BLaER1 treated with 17β-estradiol and CSF1 and Interleukin-3, amounts not matched to agents 10 nM and 100 nM (cell line): ENCODE measurements at regions not wholly inside any gene's neighbourhood (a gene's known extent, or its start where the extent isn't known, plus 50 kb on each side); places are given as distances from the start of the nearest gene placed in this dataset.

Source experiments
- H3K27ac ChIP-seq, 11 experiments: shearing (Covaris generic); formaldehyde crosslinking; 2 replicates each; pipeline ENCODE4 v1.8.1; 2022
- H3K27me3 ChIP-seq, 11 experiments: shearing (Covaris generic); formaldehyde crosslinking; 2 replicates each; pipeline ENCODE4 v1.8.1; 2022
- H3K36me3 ChIP-seq, 11 experiments: shearing (Covaris generic); formaldehyde crosslinking; 2 replicates each; pipeline ENCODE4 v1.8.1; 2022
- H3K4me1 ChIP-seq, 10 experiments: shearing (Covaris generic); formaldehyde crosslinking; 2 replicates each; pipeline ENCODE4 v1.8.1; 2022
- H3K4me2 ChIP-seq, 11 experiments: shearing (Covaris generic); formaldehyde crosslinking; 2 replicates each; pipeline ENCODE4 v1.8.1; 2022
- H3K4me3 ChIP-seq, 10 experiments: shearing (Covaris generic); formaldehyde crosslinking; 2 replicates each; pipeline ENCODE4 v1.8.1; 2022
- H3K9ac ChIP-seq, 11 experiments: shearing (Covaris generic); formaldehyde crosslinking; 2 replicates each; pipeline ENCODE4 v1.8.1; 2022
- H3K9me3 ChIP-seq, 11 experiments: shearing (Covaris generic); formaldehyde crosslinking; replicated peaks in 1 of 11; 2 replicates each; pipeline ENCODE4 v1.8.1; 2022
- H4K20me1 ChIP-seq, 11 experiments: shearing (Covaris generic); formaldehyde crosslinking; 2 replicates each; pipeline ENCODE4 v1.8.1; 2022
- Cebpa-rat ChIP-seq, 11 experiments: shearing (Covaris generic); IDR thresholded peaks; 2 replicates each; pipeline ENCODE4 v1.8.1; 2022

DNA sequence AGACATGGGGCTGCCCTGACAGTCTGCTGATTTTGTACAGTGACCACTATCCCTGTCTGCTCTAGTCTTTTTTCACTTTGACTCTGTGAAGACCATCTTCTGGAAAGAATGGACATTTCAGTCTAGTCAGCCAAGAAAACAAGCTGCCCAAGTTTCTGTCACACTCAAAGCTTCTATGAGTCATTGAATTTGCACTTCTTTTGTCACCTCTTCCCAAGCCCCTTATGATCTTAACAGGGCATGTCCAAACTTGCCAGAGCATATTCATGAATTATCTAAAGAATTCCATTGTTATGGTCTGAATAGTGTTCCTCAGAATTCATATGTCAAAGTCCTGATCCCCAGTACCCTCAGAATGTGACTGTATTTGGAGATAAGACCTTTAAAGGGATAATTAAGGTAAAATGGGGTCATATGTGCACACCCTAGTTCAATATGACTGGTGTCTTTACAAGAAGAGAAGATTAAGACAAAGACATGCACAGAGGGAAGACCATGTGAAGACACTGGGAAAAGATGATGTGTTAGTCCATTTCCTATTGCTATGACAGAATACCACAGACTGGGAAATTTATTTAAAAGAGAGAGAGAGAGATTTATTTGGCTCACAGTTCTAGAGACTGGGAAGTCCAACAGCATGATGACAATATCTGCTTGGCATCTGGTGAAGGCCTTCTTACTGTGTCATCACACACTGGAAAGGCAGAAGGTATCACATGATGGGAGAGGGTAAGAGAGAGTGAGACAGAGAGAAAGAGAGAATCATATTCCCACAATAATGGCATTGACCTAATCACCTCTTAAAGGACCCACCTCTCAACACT is 242.6 kb downstream of the BTG1 start:
- Histone ChIP-seq H3K9ac (no peak overlapping the region), H3K9me3 (peaks cover 0 to 16% (median 0%) of the 10 kb centered on the region in 11 experiments; a peak in 2 of 22 replicates), H3K4me2 (no peak overlapping the region), H3K4me3 (no peak overlapping the region), H3K27ac (no peak overlapping the region), H3K4me1 (no peaks in the 10 kb centered on the region), H3K36me3 (no peaks in the 10 kb centered on the region), H3K27me3 (no peaks in the 10 kb centered on the region), H4K20me1 (no peaks in the 10 kb centered on the region)
- no peak for TF ChIP-seq Cebpa-rat (IDR thresholded peaks at IDR 0.05)

DNA sequence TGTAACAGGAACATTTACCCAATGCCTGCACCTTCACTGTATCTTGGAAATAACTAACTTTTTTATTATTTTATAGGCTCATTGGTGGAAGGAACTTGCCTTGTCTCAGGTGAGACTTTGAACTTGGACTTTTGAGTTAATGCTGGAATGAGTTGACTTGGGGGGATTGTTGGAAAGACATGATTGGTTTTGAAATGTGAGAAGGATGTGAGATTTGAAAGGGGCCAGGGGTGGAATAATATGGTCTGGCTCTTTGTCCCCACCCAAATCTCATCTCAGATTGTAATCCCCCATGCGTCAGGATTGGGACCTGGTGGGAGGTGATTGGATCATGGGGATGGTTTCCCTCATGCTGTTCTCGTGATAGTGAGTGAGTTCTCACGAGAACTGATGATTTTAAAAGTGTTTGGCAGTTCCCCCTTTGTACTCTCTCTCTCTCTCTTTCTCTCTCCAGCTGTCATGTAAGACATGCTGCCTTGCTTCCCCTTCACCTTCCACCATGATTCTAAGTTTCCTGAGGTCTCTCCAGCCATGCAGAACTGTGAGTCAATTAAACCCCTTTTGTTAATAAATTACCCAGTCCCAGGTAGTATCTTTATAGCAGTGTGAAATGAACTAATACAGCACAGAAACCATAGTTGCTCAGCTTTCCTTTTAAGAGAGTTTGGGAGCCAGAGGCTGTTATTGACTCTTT is 244.1 kb downstream of the BTG1 start:
- no peaks in the 10 kb centered on the region for H3K4me1 ChIP-seq
- H3K27ac ChIP-seq, result no peak overlapping the region
- H3K4me2 ChIP-seq, result no peak overlapping the region
- no peak overlapping the region for H3K9ac ChIP-seq
- no peaks in the 10 kb centered on the region for H3K36me3 ChIP-seq
- no peak overlapping the region for H3K4me3 ChIP-seq
- H3K9me3 ChIP-seq, result peaks cover 0 to 16% (median 0%) of the 10 kb centered on the region in 11 experiments; a peak in 1 of 22 replicates
- no peak for TF ChIP-seq Cebpa-rat (IDR thresholded peaks at IDR 0.05)
- H4K20me1 ChIP-seq, result no peaks in the 10 kb centered on the region
- no peaks in the 10 kb centered on the region for H3K27me3 ChIP-seq

DNA sequence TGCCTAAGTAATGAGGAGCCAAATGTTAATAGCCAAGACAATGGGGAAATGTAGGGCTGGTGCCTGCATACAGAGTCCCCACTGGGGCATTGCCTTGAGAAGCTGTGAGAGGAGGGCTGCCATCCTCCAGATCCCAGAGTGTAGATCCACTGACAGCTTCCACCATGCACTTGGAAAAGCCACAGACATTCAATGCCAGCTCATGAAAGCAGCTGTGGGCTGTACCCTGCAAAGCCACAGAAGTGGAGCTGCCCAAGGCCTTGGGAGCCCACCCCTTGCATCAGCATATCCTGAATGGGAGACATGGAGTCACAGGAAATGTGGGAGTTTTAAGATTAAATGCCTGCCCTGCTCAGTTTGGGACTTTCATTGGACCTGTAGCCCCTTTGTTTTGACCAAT is 244.7 kb downstream of the BTG1 start:
- no peak for TF ChIP-seq Cebpa-rat (IDR thresholded peaks at IDR 0.05)
- Histone ChIP-seq H3K4me2 (no peak overlapping the region), H3K4me3 (no peak overlapping the region), H3K27ac (no peak overlapping the region), H3K4me1 (no peaks in the 10 kb centered on the region), H3K27me3 (no peaks in the 10 kb centered on the region), H4K20me1 (no peaks in the 10 kb centered on the region), H3K9ac (no peak overlapping the region), H3K9me3 (peaks cover 0 to 16% (median 0%) of the 10 kb centered on the region in 11 experiments; a peak in 1 of 22 replicates), H3K36me3 (no peaks in the 10 kb centered on the region)

DNA sequence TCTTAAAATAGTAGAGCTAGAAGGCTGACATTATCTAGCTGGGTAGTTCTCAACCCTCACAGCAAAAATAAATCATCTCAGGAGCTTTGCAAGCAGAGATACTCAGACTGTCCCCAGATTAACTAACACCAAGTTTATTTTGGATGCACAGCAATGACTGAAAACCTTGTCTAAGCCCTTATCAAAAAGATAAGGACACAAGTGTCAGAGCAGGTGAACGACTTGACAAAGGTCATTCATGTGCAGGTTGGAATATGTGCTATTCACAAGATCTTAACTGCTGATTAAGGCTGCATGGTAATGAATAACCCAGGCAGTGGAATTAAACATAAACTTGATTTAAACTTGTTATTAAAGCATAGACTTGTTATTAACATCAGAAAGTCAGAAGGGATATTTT is 246.6 kb downstream of the BTG1 start:
- Histone ChIP-seq H3K27ac (no peak overlapping the region), H3K4me1 (no peaks in the 10 kb centered on the region), H3K4me3 (no peak overlapping the region), H3K4me2 (no peak overlapping the region), H3K27me3 (no peaks in the 10 kb centered on the region), H3K9me3 (peaks cover 0 to 16% (median 0%) of the 10 kb centered on the region in 11 experiments; a peak in 1 of 22 replicates), H4K20me1 (no peaks in the 10 kb centered on the region), H3K36me3 (no peaks in the 10 kb centered on the region), H3K9ac (no peak overlapping the region)
- no peak for TF ChIP-seq Cebpa-rat (IDR thresholded peaks at IDR 0.05)

DNA sequence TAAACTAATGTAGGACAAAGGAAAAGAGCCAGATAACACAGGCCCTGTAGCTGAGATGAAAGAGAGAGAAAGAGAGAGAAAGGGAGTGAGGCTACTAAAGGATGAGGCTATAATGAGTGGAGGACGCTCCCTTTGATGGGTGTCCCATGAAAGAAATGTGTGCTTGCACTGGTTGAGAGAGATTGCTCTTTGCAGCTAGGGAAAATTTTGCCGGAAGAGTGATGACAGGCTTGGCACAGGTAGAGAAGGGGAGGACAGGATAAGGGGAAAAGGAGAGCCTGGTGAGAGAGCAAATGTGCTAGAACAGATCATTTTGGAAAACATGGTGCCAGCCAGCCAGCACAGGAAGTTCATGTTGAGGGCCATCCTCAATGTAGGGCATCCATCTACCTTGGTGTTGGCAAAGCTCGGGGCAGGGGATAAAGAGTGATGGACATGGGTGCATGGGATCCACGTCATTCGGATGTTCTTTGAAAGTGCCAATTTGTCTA is 248.6 kb downstream of the BTG1 start:
- Histone ChIP-seq H3K36me3 (no peaks in the 10 kb centered on the region), H4K20me1 (no peaks in the 10 kb centered on the region), H3K9ac (no peak overlapping the region), H3K4me1 (no peaks in the 10 kb centered on the region), H3K4me3 (no peak overlapping the region), H3K27ac (no peak overlapping the region), H3K4me2 (no peak overlapping the region), H3K9me3 (peaks cover 0 to 6% (median 0%) of the 10 kb centered on the region in 11 experiments; a peak in 1 of 22 replicates), H3K27me3 (no peaks in the 10 kb centered on the region)
- TF ChIP-seq Cebpa-rat (IDR thresholded peaks at IDR 0.05), result no peak

DNA sequence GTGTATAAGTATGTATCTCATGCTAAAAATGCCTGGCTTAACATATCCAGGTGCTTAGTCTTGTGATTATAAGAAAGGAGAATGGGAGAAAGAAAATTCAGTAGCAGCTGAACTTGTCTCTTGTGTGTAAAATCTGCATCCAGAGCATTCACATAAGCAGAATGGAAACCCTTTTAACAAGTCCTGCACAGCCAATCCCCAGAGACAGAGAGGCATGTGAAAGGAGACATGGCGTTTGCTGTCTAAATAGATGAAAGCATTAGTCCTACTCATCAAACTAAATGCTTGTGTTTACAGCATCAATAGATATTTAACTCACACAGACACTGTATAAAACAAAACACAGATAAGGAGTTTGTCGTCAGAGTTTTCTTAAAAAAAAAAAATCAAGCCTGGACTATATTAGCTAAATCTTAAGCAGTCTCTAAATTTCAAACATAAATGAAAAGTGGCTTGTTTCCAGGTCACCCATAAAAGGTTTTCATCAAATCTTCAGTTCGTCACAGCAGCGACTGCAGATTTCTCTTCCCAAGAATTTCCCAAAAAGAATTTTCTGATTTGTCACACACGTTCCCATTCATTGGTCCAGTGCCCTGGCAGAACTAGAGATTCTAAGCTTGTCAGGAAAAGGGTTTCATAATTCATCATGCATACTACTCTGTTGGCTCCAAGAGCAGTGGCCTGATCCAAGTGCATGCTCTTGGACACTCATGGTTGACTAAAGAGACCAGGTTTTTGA is 249.2 kb downstream of the BTG1 start:
- Histone ChIP-seq H3K9ac (no peak overlapping the region), H3K4me2 (no peak overlapping the region), H4K20me1 (no peaks in the 10 kb centered on the region), H3K27ac (no peak overlapping the region), H3K4me3 (no peak overlapping the region), H3K4me1 (no peaks in the 10 kb centered on the region), H3K27me3 (no peaks in the 10 kb centered on the region), H3K36me3 (no peaks in the 10 kb centered on the region), H3K9me3 (peaks cover 0 to 2% (median 0%) of the 10 kb centered on the region in 11 experiments; a peak in 1 of 22 replicates)
- TF ChIP-seq Cebpa-rat (IDR thresholded peaks at IDR 0.05), result no peak

DNA sequence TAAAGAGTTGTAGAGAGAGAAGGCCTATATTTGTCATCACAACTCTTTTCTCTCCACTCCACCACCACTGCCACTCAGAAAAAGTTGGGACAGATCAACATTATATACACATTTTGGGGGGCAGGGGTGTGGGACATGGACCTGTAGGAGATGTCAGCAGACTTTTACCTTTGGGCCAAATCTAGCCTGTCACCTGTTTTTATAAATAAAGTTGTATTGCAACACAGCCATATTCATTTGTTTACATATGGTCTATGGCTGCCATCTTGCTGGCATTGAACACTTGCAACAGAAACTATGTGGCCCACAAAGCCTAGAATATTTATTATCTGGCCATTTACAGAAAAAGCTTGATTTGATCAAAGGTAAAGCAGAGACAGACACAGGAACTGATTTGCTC is 250.7 kb downstream of the BTG1 start:
- Histone ChIP-seq H3K27ac (no peak overlapping the region), H3K36me3 (no peaks in the 10 kb centered on the region), H3K27me3 (no peaks in the 10 kb centered on the region), H3K4me3 (no peak overlapping the region), H3K9ac (no peak overlapping the region), H3K4me1 (no peaks in the 10 kb centered on the region), H3K4me2 (no peak overlapping the region), H3K9me3 (no peaks in the 10 kb centered on the region), H4K20me1 (no peaks in the 10 kb centered on the region)
- TF ChIP-seq Cebpa-rat (IDR thresholded peaks at IDR 0.05), result no peak

DNA sequence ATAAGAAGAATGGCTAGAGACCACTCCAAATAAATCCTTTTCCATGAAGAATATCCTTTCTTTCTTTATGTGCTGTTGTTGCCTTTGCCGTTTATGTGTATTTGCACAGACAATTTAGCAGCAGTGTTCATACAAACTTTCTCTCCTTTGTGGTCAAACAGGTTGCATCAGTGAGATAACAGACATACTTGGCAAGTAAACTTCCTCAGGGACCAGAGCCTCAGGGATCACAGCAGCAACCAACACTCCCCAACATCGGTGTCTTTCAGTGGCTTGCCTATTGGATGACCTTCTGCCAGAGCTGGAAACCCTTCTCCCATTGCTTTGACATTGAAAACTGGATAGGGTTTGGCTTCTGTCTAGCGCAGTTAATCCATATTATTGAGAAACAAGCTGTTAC is 252.2 kb downstream of the BTG1 start:
- Histone ChIP-seq H4K20me1 (no peaks in the 10 kb centered on the region), H3K36me3 (no peaks in the 10 kb centered on the region), H3K4me1 (no peaks in the 10 kb centered on the region), H3K4me3 (no peak overlapping the region), H3K9ac (no peak overlapping the region), H3K9me3 (no peaks in the 10 kb centered on the region), H3K4me2 (no peak overlapping the region), H3K27me3 (no peaks in the 10 kb centered on the region), H3K27ac (no peak overlapping the region)
- no peak for TF ChIP-seq Cebpa-rat (IDR thresholded peaks at IDR 0.05)
